ENCODE measurements at regions not wholly inside any gene's neighbourhood (a gene's known extent, or its start where the extent isn't known, plus 50 kb on each side); places are given as distances from the start of the nearest gene placed in this dataset.

DNA sequence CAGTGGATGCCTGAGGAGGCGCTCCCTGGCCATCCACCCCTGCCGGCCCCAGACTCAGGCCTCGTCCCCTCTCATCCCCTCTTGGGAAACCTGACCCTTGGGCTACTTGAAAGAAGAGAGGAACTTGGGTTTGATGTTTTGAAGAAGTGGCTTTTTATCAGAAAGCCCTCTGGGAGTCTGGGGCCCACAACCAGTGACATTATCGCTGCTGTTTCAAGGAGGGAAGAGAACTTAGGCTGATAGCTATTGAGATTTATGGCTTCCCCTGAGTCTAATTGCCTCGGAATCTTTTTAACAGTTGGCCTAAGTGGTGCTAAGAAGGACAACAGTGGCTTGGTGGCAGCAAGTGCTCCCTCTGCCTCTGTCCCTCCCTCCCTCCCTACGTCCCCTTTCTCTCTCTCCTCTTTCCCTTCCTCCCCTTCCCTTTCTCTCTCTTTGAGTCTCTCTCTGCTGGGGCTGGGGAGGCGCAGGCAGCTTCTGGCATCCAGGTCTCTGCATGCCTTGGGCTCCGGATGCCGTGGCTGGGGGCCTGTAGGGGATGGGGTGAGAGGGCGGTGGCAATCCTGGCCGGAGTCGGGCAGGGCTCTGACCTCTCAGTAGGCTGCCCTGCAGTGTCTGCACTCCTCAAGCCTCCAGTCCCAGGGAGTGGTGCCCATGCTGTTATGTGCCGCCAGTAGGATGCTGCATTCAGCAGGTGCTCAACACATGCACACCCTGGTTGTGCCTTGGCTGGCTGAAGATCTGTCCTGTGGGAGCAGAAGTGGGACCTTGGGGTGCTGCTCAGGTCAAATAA lies 49.6 kb upstream of the RXRA start:
- H3K9ac ChIP-seq (replicated peaks in 1 of 4; ENCODE audit: extremely low read depth in 1 of 4, low read depth in 3 of 4, low read length in 3 of 4), result no peak overlapping the region
- H3K4me1 ChIP-seq (replicated peaks in 1 of 4; ENCODE audit: control insufficient read depth in 3 of 4, insufficient read depth in 4 of 4, low read length in 3 of 4), result peaks cover 0 to 8% (median under 1%) of the 10 kb centered on the region in 4 experiments; a peak in 3 of 7 replicates
- no peak overlapping the region for H3K56ac ChIP-seq (replicated peaks; ENCODE audit: insufficient read length, low read depth, low read length)
- H4K91ac ChIP-seq (replicated peaks; ENCODE audit: insufficient read length, low read length), result no peak overlapping the region
- CTCF ChIA-PET (ENCODE audit: partially characterized antibody), result interaction anchor here (1.1 to 2.7 kb wide), 2 partner anchors 12 to 141 kb away, joined by 3 to 14 read pairs; no protein-coding TSS in a partner anchor
- peaks cover 0 to 4% of the 10 kb centered on the region in 2 experiments; a peak in 1 of 4 replicates for H3K9me3 ChIP-seq (ENCODE audit: insufficient read depth in 2 of 2, low read depth in 1 of 2, low read length in 1 of 2)
- H4K5ac ChIP-seq (ENCODE audit: insufficient read length, low read depth, low read length), result no peak overlapping the region
- no peak overlapping the region for H3K4me2 ChIP-seq (ENCODE audit: insufficient read depth in 1 of 2, low read depth in 2 of 2, low read length in 2 of 2)
- no peak for TF ChIP-seq JUND (IDR thresholded peaks at IDR 0.05; ENCODE audit: low read length)
- no peak for TF ChIP-seq SIRT6 (IDR thresholded peaks at IDR 0.05; ENCODE audit: low read length)
- TF ChIP-seq TAF7 (optimal IDR thresholded peaks at IDR 0.05; ENCODE audit: borderline replicate concordance, low read depth, low read length), result no peak
- no peak for TF ChIP-seq TEAD4 (IDR thresholded peaks at IDR 0.05; ENCODE audit: low read depth, low read length)
- TF ChIP-seq, protein P1, sequence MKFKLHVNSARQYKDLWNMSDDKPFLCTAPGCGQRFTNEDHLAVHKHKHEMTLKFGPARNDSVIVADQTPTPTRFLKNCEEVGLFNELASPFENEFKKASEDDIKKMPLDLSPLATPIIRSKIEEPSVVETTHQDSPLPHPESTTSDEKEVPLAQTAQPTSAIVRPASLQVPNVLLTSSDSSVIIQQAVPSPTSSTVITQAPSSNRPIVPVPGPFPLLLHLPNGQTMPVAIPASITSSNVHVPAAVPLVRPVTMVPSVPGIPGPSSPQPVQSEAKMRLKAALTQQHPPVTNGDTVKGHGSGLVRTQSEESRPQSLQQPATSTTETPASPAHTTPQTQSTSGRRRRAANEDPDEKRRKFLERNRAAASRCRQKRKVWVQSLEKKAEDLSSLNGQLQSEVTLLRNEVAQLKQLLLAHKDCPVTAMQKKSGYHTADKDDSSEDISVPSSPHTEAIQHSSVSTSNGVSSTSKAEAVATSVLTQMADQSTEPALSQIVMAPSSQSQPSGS (IDR thresholded peaks at IDR 0.05; ENCODE audit: low read length), result no peak
- TF ChIP-seq CEBPB (IDR thresholded peaks at IDR 0.05; ENCODE audit: low read depth, low read length), result no peak
- TF ChIP-seq JUN (IDR thresholded peaks at IDR 0.05; ENCODE audit: low read depth, low read length), result no peak
- no peak for TF ChIP-seq NRF1 (IDR thresholded peaks at IDR 0.05; ENCODE audit: low read depth, low read length)
- TF ChIP-seq CBX5 (IDR thresholded peaks at IDR 0.05; ENCODE audit: low read depth, low read length), result no peak
- TF ChIP-seq EP300 (IDR thresholded peaks at IDR 0.05; ENCODE audit: borderline replicate concordance in 1 of 2, low read depth in 2 of 2, low read length in 2 of 2), result no peak
- H3K4ac ChIP-seq (replicated peaks; ENCODE audit: insufficient read length, low read depth, low read length), result no peak overlapping the region
- no peak overlapping the region for H3K23ac ChIP-seq (ENCODE audit: insufficient read length)
- H2BK5ac ChIP-seq (ENCODE audit: low read depth, low read length), result peak overlapping the region; percentile 15; the same call in 1 of the 2 replicates
- no peak overlapping the region for H3K27ac ChIP-seq (ENCODE audit: low read depth, low read length)
- H3K36me3 ChIP-seq (ENCODE audit: control insufficient read depth in 2 of 4, insufficient read depth in 4 of 4, low read length in 3 of 4), result no peaks in the 10 kb centered on the region; a peak in 1 of 8 replicates
- no peak overlapping the region for H3K18ac ChIP-seq (ENCODE audit: extremely low read depth, low read length)
- H2BK20ac ChIP-seq (ENCODE audit: low read length), result no peak overlapping the region
- 84% methylated on average over 11 of the region's 13 CpGs; no CpG with 5 or more reads in 1 of the 2 experiments for whole genome bisulfite sequencing, 2 experiments (ENCODE audit: extremely low coverage in 1 of 2, insufficient coverage in 1 of 2, insufficient read length in 1 of 2, insufficient replicate concordance in 2 of 2, low coverage in 1 of 2, low lambda C conversion rate in 2 of 2, missing lambda C conversion rate in 1 of 2)
- no peak overlapping the region for H4K8ac ChIP-seq (ENCODE audit: extremely low read depth, insufficient read depth, low read length)
- H2BK12ac ChIP-seq (ENCODE audit: low read depth, low read length), result no peak overlapping the region
- H3K14ac ChIP-seq (ENCODE audit: insufficient read length), result no peak overlapping the region
- peaks cover 8% of the 10 kb centered on the region; the same call in 1 of the 2 replicates for H3K23me2 ChIP-seq (ENCODE audit: low read depth, low read length)
- POLR2A ChIA-PET (ENCODE audit: partially characterized antibody), result no interaction called here
- H3K27me3 ChIP-seq (replicated peaks in 1 of 4; ENCODE audit: control insufficient read depth in 3 of 4, extremely low read depth in 1 of 4, insufficient read depth in 3 of 4, low read length in 3 of 4), result no peaks in the 10 kb centered on the region; a peak in 1 of 7 replicates
- H3K79me2 ChIP-seq (ENCODE audit: control insufficient read depth in 1 of 2, insufficient read depth in 2 of 2, low read length in 2 of 2), result no peaks in the 10 kb centered on the region
- no peaks in the 10 kb centered on the region for H3K79me1 ChIP-seq (ENCODE audit: low read depth, low read length)
- H4K20me1 ChIP-seq (replicated peaks in 1 of 2; ENCODE audit: control insufficient read depth in 1 of 2, insufficient read depth in 2 of 2, low read length in 2 of 2), result peaks cover 0 to 8% of the 10 kb centered on the region in 2 experiments
- no peak for DNase-seq (ENCODE audit: low read depth in 1 of 2, low spot score in 2 of 2)
- no peak overlapping the region for H2AFZ ChIP-seq (ENCODE audit: low read length)
- FAIRE-seq, result no peak
- no peak overlapping the region for H2BK120ac ChIP-seq (replicated peaks; ENCODE audit: low read depth, low read length)
- H3K4me3 ChIP-seq (ENCODE audit: extremely low read depth in 1 of 4, insufficient read depth in 2 of 4, low read depth in 3 of 4, low read length in 4 of 4), result no peak overlapping the region
- H2AK5ac ChIP-seq (ENCODE audit: low read depth, low read length), result no peak overlapping the region
- H2BK15ac ChIP-seq (ENCODE audit: low read length), result no peak overlapping the region
